ENCODE measurements at regions not wholly inside any gene's neighbourhood (a gene's known extent, or its start where the extent isn't known, plus 50 kb on each side); places are given as distances from the start of the nearest gene placed in this dataset.

GRCh38 chr9:120286530-120286929 is 293.4 kb downstream of the CDK5RAP2 start:
- BruUV-seq (replicated peaks) = no TSS peak
- Histone ChIP-seq H3K4me3 (ENCODE audit: low read depth in 2 of 2, low read length in 2 of 2) (no peak overlapping the region), H3K4me1 (ENCODE audit: control insufficient read depth, insufficient read depth, low read length) (no peaks in the 10 kb centered on the region), H3K27ac (ENCODE audit: low read length) (no peak overlapping the region), H3K9me3 (ENCODE audit: control insufficient read depth, insufficient read depth, low read depth, low read length) (no peaks in the 10 kb centered on the region), H3K27me3 (ENCODE audit: control insufficient read depth, insufficient read depth, low read length) (no peaks in the 10 kb centered on the region), H3K36me3 (ENCODE audit: control insufficient read depth, insufficient read depth, low read length) (no peaks in the 10 kb centered on the region)
- intact Hi-C loops (cut with micrococcal nuclease; ENCODE audit: unreplicated experiment) = no loop called here
- TF ChIP-seq TCF7L2 (IDR thresholded peaks at IDR 0.05; ENCODE audit: low read depth, low read length) = no peak
- TF ChIP-seq REST (IDR thresholded peaks at IDR 0.05; ENCODE audit: insufficient read depth in 1 of 2, low read depth in 2 of 2, low read length in 1 of 2) = no peak
- no peak for TF ChIP-seq SIN3A (IDR thresholded peaks at IDR 0.05; ENCODE audit: borderline replicate concordance, insufficient read depth, low read depth, low read length)
- TF ChIP-seq, protein P1, sequence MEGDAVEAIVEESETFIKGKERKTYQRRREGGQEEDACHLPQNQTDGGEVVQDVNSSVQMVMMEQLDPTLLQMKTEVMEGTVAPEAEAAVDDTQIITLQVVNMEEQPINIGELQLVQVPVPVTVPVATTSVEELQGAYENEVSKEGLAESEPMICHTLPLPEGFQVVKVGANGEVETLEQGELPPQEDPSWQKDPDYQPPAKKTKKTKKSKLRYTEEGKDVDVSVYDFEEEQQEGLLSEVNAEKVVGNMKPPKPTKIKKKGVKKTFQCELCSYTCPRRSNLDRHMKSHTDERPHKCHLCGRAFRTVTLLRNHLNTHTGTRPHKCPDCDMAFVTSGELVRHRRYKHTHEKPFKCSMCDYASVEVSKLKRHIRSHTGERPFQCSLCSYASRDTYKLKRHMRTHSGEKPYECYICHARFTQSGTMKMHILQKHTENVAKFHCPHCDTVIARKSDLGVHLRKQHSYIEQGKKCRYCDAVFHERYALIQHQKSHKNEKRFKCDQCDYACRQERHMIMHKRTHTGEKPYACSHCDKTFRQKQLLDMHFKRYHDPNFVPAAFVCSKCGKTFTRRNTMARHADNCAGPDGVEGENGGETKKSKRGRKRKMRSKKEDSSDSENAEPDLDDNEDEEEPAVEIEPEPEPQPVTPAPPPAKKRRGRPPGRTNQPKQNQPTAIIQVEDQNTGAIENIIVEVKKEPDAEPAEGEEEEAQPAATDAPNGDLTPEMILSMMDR (IDR thresholded peaks at IDR 0.05) = no peak
- no peak for TF ChIP-seq POLR2AphosphoS5 (IDR thresholded peaks at IDR 0.05; ENCODE audit: low read depth, low read length)
- DNase-seq (ENCODE audit: low read depth, low spot score) = no peak
- ChIA-PET CTCF (no interaction called here), POLR2A (no interaction called here)
- in situ Hi-C loops (cut with HindIII; ENCODE audit: low pct_unique_long_range_greater_than_20kb, low sequenced_read_pairs) = no loop called here
- ATAC-seq = no peak

- H3K4me1 ChIP-seq (ENCODE audit: control insufficient read depth, insufficient read depth, low read length) = no peaks in the 10 kb centered on the region
Measured at GRCh38 chr9:120284821-120285220, 295.1 kb downstream of the CDK5RAP2 start.

More at GRCh38 chr9:120284821-120285220, 295.1 kb downstream of the CDK5RAP2 start:
- BruUV-seq (replicated peaks) = no TSS peak
- no peak for DNase-seq (ENCODE audit: low read depth, low spot score)
- Histone ChIP-seq H3K36me3 (ENCODE audit: control insufficient read depth, insufficient read depth, low read length) (no peaks in the 10 kb centered on the region), H3K4me3 (ENCODE audit: low read depth in 2 of 2, low read length in 2 of 2) (no peak overlapping the region), H3K27me3 (ENCODE audit: control insufficient read depth, insufficient read depth, low read length) (no peaks in the 10 kb centered on the region), H3K9me3 (ENCODE audit: control insufficient read depth, insufficient read depth, low read depth, low read length) (no peaks in the 10 kb centered on the region), H3K27ac (ENCODE audit: low read length) (no peak overlapping the region)
- CTCF ChIA-PET = no interaction called here
- no peak for TF ChIP-seq TCF7L2 (IDR thresholded peaks at IDR 0.05; ENCODE audit: low read depth, low read length)
- TF ChIP-seq, protein P1 (IDR thresholded peaks at IDR 0.05) = no peak
- TF ChIP-seq POLR2AphosphoS5 (IDR thresholded peaks at IDR 0.05; ENCODE audit: low read depth, low read length) = no peak
- no peak for TF ChIP-seq REST (IDR thresholded peaks at IDR 0.05; ENCODE audit: insufficient read depth in 1 of 2, low read depth in 2 of 2, low read length in 1 of 2)
- no peak for TF ChIP-seq SIN3A (IDR thresholded peaks at IDR 0.05; ENCODE audit: borderline replicate concordance, insufficient read depth, low read depth, low read length)
- intact Hi-C loops (cut with micrococcal nuclease; ENCODE audit: unreplicated experiment) = no loop called here
- no peak for ATAC-seq
- in situ Hi-C loops (cut with HindIII; ENCODE audit: low pct_unique_long_range_greater_than_20kb, low sequenced_read_pairs) = no loop called here
- POLR2A ChIA-PET = no interaction called here
